Neural progenitor cell (in vitro differentiated cells): ENCODE measurements at regions not wholly inside any gene's neighbourhood (a gene's known extent, or its start where the extent isn't known, plus 50 kb on each side); places are given as distances from the start of the nearest gene placed in this dataset.
A peak's percentile ranks its signal among the peaks of the same experiment; 100 is the strongest.

Experiments used
- DNase-seq: peaks from one replicate; pipeline ENCODE4 v3.0.0-alpha.2; 2016; ENCODE audit warnings: low spot score
- H2AFZ ChIP-seq: fragments of 200-600 bp; sonication (generic); replicated peaks from 2 replicates; pipeline ENCODE4 v1.6.1; 2016; ENCODE audit warnings: antibody characterized with exemption
- H3F3A ChIP-seq: fragments of 200-600 bp; sonication (generic); 2 replicates; pipeline ENCODE4 v1.6.1; 2016; ENCODE audit warnings: antibody characterized with exemption, low read depth
- H3K27ac ChIP-seq: fragments of 200-600 bp; sonication (generic); 2 replicates; pipeline ENCODE4 v1.5.1; 2016; ENCODE audit warnings: mild to moderate bottlenecking
- H3K27me3 ChIP-seq: fragments of 200-600 bp; sonication (generic); 2 replicates; pipeline ENCODE4 v1.6.1; 2016; ENCODE audit warnings: mild to moderate bottlenecking, moderate library complexity
- H3K36me3 ChIP-seq: fragments of 200-600 bp; sonication (generic); 2 replicates; pipeline ENCODE4 v1.5.1; 2016
- H3K4me1 ChIP-seq: fragments of 200-600 bp; sonication (generic); 2 replicates; pipeline ENCODE4 v1.6.1; 2016; ENCODE audit warnings: mixed run types
- H3K4me2 ChIP-seq: fragments of 200-600 bp; sonication (generic); 2 replicates; pipeline ENCODE4 v1.6.1; 2016
- H3K4me3 ChIP-seq: fragments of 200-600 bp; sonication (generic); 2 replicates; pipeline ENCODE4 v1.5.1; 2016
- H3K79me2 ChIP-seq: fragments of 200-600 bp; sonication (generic); 2 replicates; pipeline ENCODE4 v1.6.1; 2016; ENCODE audit warnings: low read depth
- H3K9ac ChIP-seq: fragments of 200-600 bp; sonication (generic); 2 replicates; pipeline ENCODE4 v1.6.1; 2016
- H3K9me3 ChIP-seq: fragments of 200-600 bp; sonication (generic); 2 replicates; pipeline ENCODE4 v1.5.1; 2016; ENCODE audit warnings: low read depth
- H4K20me1 ChIP-seq: fragments of 200-600 bp; sonication (generic); 2 replicates; pipeline ENCODE4 v1.6.1; 2016; ENCODE audit warnings: low read depth
- H3K27ac Mint-ChIP-seq: 3 replicates; pipeline ENCODE4 v1.8.0; 2021; ENCODE audit warnings: mixed read lengths
- H3K27me3 Mint-ChIP-seq: 2 replicates; pipeline ENCODE4 v1.8.0; 2022; ENCODE audit warnings: low read depth, mild to moderate bottlenecking, inconsistent platforms, moderate library complexity, mixed read lengths; ENCODE audit not compliant: insufficient read depth
- H3K36me3 Mint-ChIP-seq: 3 replicates; pipeline ENCODE4 v1.8.0; 2021; ENCODE audit warnings: mixed read lengths
- H3K4me1 Mint-ChIP-seq: 3 replicates; pipeline ENCODE4 v1.8.0; 2021; ENCODE audit warnings: mixed read lengths
- H3K4me3 Mint-ChIP-seq: 3 replicates; pipeline ENCODE4 v1.8.0; 2021; ENCODE audit warnings: mild to moderate bottlenecking, moderate library complexity, mixed read lengths
- H3K9me3 Mint-ChIP-seq: 3 replicates; pipeline ENCODE4 v1.8.0; 2020; ENCODE audit warnings: mixed read lengths
- EZH2 ChIP-seq: fragments of 200-600 bp; sonication (generic); IDR thresholded peaks from 2 replicates; pipeline ENCODE4 v1.6.1; 2017; ENCODE audit warnings: antibody characterized with exemption, mild to moderate bottlenecking, moderate library complexity
- EZH2phosphoT487 ChIP-seq: fragments of 200-600 bp; sonication (generic); IDR thresholded peaks from 2 replicates; pipeline ENCODE4 v1.6.1; 2017; ENCODE audit warnings: antibody characterized with exemption
- TF ChIP-seq, protein P1 (sequence below): fragments of 200-600 bp; sonication (generic); IDR thresholded peaks from 2 replicates; pipeline ENCODE4 v1.5.1; 2017; ENCODE audit warnings: antibody characterized with exemption, mild to moderate bottlenecking

GRCh38 chr2:236675526-236675925, 105.9 kb downstream of the ACKR3 start:
- Mint-ChIP-seq H3K9me3 (peaks cover 19% of the 10 kb centered on the region), H3K36me3 (peaks cover 4% of the 10 kb centered on the region), H3K27me3 (peaks cover 15% of the 10 kb centered on the region), H3K4me1 (peaks cover 31% of the 10 kb centered on the region), H3K4me3 (no peak overlapping the region), H3K27ac (no peak overlapping the region)
- Histone ChIP-seq H3K4me3 (no peak overlapping the region), H3K79me2 (no peaks in the 10 kb centered on the region), H3K27me3 (no peaks in the 10 kb centered on the region), H3K27ac (no peak overlapping the region), H3K4me2 (no peak overlapping the region), H3K4me1 (no peaks in the 10 kb centered on the region), H3K9me3 (no peaks in the 10 kb centered on the region), H3K9ac (no peak overlapping the region), H3K36me3 (no peaks in the 10 kb centered on the region), H3F3A (no peaks in the 10 kb centered on the region), H4K20me1 (no peaks in the 10 kb centered on the region), H2AFZ (no peak overlapping the region)
- no peak for DNase-seq
- TF ChIP-seq, protein P1, sequence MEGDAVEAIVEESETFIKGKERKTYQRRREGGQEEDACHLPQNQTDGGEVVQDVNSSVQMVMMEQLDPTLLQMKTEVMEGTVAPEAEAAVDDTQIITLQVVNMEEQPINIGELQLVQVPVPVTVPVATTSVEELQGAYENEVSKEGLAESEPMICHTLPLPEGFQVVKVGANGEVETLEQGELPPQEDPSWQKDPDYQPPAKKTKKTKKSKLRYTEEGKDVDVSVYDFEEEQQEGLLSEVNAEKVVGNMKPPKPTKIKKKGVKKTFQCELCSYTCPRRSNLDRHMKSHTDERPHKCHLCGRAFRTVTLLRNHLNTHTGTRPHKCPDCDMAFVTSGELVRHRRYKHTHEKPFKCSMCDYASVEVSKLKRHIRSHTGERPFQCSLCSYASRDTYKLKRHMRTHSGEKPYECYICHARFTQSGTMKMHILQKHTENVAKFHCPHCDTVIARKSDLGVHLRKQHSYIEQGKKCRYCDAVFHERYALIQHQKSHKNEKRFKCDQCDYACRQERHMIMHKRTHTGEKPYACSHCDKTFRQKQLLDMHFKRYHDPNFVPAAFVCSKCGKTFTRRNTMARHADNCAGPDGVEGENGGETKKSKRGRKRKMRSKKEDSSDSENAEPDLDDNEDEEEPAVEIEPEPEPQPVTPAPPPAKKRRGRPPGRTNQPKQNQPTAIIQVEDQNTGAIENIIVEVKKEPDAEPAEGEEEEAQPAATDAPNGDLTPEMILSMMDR, result no peak

GRCh38 chr2:236676136-236676873, 106.7 kb downstream of the ACKR3 start:
- peaks cover 4% of the 10 kb centered on the region for H3K36me3 Mint-ChIP-seq
- H3K27me3 Mint-ChIP-seq, result peaks cover 15% of the 10 kb centered on the region
- no peak overlapping the region for H3K4me2 ChIP-seq
- H3K27me3 ChIP-seq, result no peaks in the 10 kb centered on the region
- no peak overlapping the region for H3K4me3 Mint-ChIP-seq
- no peaks in the 10 kb centered on the region for H3F3A ChIP-seq
- no peaks in the 10 kb centered on the region for H4K20me1 ChIP-seq
- peaks cover 16% of the 10 kb centered on the region for H3K9me3 Mint-ChIP-seq
- H3K27ac Mint-ChIP-seq, result peak overlapping the region; percentile 32
- H3K9ac ChIP-seq, result no peak overlapping the region
- no peak overlapping the region for H2AFZ ChIP-seq
- no peak for DNase-seq
- no peaks in the 10 kb centered on the region for H3K9me3 ChIP-seq
- no peaks in the 10 kb centered on the region for H3K36me3 ChIP-seq
- no peak for TF ChIP-seq EZH2
- TF ChIP-seq, protein P1, result no peak
- no peak for TF ChIP-seq EZH2phosphoT487
- no peak overlapping the region for H3K4me3 ChIP-seq
- no peak overlapping the region for H3K27ac ChIP-seq
- H3K4me1 ChIP-seq, result no peaks in the 10 kb centered on the region
- peaks cover 25% of the 10 kb centered on the region for H3K4me1 Mint-ChIP-seq
- no peaks in the 10 kb centered on the region for H3K79me2 ChIP-seq

- DNase-seq, result no peak
- Histone ChIP-seq H3K9me3 (no peaks in the 10 kb centered on the region), H3K27ac (no peak overlapping the region), H2AFZ (no peak overlapping the region), H3K79me2 (no peaks in the 10 kb centered on the region), H3K36me3 (no peaks in the 10 kb centered on the region), H3K9ac (no peak overlapping the region), H3K27me3 (no peaks in the 10 kb centered on the region), H4K20me1 (no peaks in the 10 kb centered on the region), H3K4me3 (no peak overlapping the region), H3F3A (no peaks in the 10 kb centered on the region), H3K4me2 (no peak overlapping the region), H3K4me1 (no peaks in the 10 kb centered on the region)
- no peak overlapping the region for H3K27ac Mint-ChIP-seq
- H3K4me1 Mint-ChIP-seq, result peaks cover 14% of the 10 kb centered on the region
- no peak for TF ChIP-seq EZH2
- TF ChIP-seq, protein P1, result no peak
- TF ChIP-seq EZH2phosphoT487, result no peak
- no peak overlapping the region for H3K4me3 Mint-ChIP-seq
- peaks cover 16% of the 10 kb centered on the region for H3K9me3 Mint-ChIP-seq
- peaks cover 15% of the 10 kb centered on the region for H3K27me3 Mint-ChIP-seq
- H3K36me3 Mint-ChIP-seq, result peaks cover 4% of the 10 kb centered on the region
Measured at GRCh38 chr2:236677368-236677767, 107.7 kb downstream of the ACKR3 start.
